CMK (cell line): ENCODE measurements at regions not wholly inside any gene's neighbourhood (a gene's known extent, or its start where the extent isn't known, plus 50 kb on each side); places are given as distances from the start of the nearest gene placed in this dataset.
"Not testable (repeated sequence)": the region's sequence is repeated elsewhere in the genome, so short reads cannot be mapped to it uniquely, and the experiment has no call there.

Experiments used
- DNase-seq: peaks from one replicate; pipeline ENCODE4 v3.0.0-alpha.2; 2010; ENCODE audit warnings: low read depth

DNA sequence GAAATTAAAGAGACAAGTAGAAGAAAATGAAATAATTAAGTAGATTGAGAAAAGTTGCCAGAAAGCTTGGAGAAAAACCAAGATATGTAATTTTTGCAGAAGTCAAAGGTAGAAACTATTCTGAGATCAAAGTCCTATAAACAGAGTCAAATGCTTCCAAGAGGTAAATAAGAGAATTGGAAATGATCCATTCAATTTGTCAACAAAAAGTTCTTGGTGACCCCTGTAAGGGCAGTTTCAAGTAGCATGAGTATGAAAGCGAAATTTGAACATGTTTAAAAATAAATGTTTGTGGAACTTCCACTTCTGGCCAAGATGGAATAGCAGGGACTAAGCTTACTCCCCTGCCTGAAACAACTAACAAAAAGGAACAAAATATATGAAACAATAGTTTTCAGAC lies 562.0 kb downstream of the SMARCA1 start:
- no peak for DNase-seq

DNA sequence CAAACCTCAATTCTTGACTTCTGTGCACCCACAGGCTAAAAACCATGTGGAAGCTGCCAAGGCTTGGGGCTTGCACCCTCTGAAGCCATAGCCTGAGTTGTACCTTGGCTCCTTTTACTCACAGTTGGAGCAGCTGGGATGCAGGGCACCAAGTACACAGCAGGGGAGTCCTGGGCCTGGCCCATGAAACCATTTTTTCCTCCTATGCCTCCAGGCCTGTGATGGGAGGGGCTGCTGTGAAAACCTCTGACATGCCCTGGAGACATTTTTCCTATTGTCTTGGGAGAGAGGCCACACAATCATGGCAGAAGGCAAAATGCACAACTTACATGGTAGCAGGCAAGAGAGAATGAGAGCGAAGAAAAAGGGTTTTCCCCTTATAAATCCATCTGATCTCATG lies 568.6 kb downstream of the SMARCA1 start:
- not testable (repeated sequence) for DNase-seq

DNA sequence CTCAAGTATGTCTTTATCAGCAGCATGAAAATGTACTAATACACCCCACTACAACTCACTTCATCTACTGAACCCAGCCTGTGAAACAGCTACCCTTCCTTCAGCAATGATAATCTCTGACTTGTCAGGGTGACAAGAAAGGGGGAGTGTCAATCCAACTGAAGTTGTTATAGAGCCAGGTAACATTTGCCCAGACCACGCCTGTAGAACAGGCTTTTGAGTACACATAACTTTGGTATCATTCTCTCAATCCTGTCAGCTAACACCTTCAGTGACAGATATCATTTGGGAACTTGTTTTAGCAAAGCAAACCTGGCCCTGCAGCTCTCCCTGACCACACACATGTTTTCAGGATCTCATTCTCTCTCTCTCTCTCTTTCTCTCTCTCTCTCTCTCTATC lies 592.2 kb downstream of the SMARCA1 start:
- DNase-seq: no peak

DNA sequence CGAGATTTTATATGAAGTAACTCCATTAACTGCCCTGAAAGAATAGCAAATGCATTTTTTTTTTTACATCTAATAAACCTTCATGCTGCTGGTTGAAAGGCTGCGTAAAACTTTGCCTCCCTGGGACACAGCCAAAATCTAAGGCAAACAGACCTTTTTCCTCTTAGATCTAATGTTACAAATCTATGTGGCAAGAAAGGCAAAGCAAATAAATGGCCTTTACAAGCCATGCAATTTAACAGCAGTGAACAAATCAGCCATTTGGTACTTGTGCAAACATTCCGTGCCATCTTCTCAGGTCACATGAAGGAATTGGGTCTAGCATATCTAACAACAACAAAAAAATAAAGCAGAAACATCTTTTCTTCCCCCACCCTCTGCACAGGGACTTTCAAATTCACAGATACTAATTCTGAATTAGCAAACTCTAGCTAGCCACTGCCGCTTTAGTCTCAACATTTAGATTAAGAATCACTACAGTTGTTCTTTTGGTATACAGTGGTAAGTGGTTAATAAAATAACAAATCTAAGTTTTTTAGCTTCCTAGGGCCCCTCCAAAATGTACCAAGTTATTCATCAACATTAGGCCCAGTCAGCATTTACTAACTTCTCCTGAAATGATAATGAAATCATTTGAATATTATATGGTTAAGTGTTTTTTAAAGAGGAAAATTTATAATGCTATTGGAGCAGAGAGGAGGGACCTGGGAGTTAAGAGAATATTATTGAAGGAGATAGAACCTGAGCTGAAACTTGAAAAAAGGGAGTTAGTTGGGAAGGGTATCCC lies 593.8 kb downstream of the SMARCA1 start:
- no peak for DNase-seq

DNA sequence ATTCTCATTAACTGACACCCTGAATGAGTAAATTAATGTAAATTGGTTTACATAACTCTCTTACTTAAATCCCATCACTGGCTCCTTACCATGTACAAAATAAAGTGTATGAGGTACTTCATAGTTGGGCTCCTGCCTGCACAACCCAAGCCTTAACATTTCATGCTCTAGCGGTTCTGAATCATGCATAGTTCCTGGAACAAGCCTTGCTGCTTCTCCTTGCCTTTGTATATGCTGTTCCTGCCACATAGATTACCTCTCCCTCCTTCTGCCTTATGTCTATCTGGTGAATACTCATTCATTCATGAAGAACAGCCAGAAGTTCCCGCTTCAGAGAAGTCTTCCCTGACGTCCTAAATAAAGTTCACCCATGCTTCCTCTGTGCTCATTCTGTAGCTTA lies 594.7 kb downstream of the SMARCA1 start:
- DNase-seq: no peak

DNA sequence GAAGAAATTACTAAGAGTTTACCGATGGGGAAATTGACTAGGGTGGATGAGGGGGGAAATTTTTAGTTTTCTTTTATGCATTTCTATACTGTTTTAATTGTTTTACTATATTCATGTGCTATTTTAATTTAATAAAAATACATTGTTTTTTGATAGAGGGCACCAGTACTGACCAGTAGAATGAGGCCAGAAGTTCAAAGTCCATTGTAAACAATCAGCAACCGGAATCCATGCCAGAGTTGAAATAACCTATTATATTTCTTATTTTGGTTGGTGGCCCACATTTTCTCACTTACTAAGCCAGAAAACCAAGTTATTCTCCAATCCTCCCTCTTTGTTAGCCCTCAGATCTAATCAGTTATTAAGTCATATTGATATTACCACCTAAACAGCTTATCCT lies 595.9 kb downstream of the SMARCA1 start:
- no peak for DNase-seq

DNA sequence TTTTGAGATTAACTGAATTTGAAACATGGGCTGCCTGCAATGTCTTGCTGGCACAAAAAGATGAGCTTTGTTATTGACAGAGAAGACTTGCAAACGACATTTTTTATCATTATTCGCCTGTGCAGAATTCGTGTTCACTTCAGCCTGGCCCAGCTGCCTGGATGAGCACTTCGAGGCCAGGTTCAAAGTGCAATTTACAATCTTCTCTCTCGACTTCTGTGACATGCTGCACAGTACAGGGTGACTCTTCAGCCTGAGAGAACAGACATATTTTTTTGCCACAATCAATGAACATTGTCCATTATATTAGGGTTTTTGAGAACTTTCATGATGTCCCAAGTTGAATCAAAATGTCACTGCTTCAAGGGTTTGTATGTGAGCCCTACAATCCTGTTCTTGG lies 616.5 kb downstream of the SMARCA1 start:
- no peak for DNase-seq

DNA sequence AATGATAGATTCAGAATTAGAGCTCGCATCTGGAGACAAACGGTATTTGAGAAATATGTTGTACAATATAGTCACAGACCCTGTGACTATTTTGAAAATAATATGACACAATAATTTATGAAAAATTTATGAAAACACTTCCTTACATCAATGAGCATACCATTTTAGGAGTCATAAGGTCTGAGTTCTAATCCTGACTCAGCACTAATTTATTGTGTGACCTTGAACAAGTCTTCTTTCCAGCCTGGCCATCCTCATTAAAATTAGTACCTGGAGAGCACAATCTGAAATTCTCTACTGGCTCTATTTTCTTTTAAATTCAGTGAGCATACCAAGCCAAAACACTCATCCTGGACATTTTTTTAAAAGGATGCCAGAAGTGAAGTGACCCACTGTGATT lies 622.3 kb downstream of the SMARCA1 start:
- DNase-seq: no peak

DNA sequence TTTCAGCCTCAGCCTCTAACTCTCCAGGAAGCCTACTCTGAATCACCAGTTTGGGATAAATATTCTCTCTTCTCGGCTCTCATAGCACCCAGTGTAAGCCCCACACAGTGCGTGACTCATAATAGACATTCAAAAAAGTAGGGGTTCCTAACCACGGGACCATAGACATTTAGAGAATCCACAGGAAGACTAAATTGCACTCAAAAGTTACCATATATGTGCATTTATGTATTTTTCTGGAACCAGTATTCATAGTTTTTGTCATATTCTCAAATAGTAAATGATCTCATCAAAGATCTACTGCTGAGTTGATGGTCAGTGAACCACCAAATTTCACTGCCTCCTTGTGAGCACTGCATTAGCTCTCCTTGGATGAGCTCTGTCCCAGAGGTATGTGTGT lies 625.7 kb downstream of the SMARCA1 start:
- DNase-seq: no peak

DNA sequence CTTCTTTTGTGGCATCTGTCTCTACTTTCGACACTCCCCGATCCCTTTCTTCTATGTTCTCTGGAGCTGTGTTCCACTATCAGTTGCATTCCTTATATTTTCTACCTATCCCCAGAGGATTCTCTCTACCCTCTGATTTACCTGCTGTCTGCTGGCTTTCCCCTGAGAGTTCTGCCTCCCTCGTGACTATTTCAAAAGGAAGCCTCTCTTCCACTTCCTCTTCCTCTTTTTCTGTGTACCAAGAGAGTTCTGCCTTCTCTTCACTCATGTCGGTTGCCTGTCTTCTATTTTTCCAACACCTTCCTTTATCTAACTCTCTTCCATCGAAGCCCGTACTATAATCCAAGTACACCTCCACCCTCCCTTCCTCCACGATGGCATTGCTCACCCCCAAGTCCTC lies 631.7 kb downstream of the SMARCA1 start:
- DNase-seq: no peak

DNA sequence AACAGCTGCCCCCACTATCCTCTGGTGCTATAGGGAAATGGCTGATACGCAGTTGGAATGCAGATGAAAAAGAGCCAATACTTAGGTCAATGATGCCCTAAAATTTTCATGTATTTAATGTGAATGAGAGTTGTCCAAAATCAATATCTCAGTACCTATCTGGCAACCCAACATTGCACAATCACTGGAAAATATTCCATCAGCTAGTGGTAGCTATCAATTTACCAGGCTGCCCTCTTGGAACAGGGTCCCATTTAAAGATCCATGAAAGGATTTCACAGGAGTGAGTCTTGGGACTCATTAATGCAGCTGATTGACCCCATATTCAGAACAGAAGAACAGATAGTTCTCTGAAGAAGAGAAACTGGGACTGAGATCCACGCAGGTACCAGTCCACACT lies 638.9 kb downstream of the SMARCA1 start:
- no peak for DNase-seq

DNA sequence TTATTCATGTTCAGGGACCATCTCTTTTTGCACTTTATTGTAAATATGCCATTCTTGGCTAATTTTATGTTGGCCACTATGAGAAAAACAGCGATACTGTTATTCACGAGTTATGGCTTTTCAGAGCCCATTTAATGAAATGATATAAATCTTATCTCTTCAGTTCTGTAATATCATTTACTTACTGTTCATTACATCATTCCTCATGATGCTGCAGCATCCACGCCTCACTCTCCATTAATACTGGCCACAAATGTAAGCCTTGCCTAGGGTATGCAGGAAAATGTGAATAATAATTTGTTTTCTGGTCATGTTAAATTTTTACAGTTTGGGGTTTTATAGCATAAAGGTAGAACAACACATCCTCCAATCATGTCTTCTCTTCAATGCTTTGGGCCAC lies 639.6 kb downstream of the SMARCA1 start:
- DNase-seq: no peak

DNA sequence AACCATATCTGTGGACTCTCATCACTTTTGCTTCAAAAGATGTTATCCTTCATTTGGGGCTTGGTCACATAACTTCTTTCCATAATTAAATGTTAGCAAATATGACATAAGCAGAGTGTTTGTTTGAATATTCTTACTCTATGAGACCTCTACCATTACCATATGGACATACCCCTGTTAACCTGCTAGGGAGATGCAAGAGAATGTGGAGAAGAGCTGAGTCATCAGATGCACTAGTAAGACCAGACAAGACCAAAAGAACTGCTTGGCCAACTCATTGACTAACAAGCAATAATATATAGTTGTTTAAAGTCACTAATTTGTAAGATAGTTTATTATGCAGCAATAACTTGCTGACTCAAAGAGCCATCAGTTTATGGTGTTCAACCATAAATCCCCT lies 652.9 kb downstream of the SMARCA1 start:
- no peak for DNase-seq

DNA sequence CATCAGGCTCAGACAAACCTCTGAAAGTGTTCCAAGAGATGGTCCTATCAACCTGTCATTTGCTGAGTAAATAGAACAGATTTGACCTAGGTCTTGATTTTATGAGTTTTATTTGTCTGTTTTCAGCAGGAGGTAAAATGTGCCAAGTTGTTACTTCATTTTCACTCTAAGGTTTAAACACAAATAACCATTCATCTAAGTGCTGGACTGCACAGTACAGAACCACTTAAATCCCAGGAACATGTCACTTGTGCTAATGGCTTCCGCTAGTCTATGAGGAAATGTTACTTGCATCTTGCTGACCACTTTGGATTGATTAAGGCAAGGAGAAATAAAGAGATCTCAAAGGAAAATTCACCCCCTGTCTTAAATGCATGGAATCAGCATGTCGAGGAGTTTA lies 660.7 kb downstream of the SMARCA1 start:
- no peak for DNase-seq

DNA sequence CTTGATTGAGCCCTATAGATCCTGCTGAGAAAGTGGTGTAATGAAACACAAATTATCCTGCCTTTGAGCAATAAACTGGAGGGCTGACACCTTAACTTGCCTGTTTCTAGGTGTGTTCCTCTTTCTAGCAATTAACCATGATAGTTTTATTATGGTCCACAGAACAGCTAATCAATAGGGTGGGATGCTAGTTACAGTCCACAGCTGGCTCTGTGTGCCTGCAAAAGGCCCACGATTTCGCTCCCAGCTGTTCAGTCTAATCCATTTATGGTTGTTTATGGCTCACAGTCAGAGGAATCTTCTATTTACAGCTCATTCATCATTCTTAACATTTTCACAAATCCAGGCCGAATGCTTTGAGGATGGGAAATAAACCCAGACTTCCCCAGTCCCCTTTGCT lies 674.9 kb downstream of the SMARCA1 start:
- no peak for DNase-seq

DNA sequence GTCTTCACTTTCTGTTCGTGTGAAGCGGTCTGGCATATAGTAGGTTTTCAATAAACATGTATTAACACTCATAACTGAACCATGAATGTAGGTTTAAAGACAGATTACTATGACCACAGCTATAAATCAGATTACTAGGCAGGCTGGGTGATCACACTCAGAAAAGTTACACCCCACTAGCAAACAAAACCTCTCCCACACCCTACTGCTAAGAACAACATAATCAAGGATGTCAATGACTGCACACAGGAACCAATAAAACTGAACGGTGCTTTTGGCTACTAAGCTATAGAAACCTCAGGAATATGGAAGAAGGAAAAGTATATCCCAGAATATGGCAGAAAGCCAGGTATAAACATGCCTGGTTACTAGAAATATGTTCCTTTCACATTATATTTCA lies 676.9 kb downstream of the SMARCA1 start:
- DNase-seq: no peak

DNA sequence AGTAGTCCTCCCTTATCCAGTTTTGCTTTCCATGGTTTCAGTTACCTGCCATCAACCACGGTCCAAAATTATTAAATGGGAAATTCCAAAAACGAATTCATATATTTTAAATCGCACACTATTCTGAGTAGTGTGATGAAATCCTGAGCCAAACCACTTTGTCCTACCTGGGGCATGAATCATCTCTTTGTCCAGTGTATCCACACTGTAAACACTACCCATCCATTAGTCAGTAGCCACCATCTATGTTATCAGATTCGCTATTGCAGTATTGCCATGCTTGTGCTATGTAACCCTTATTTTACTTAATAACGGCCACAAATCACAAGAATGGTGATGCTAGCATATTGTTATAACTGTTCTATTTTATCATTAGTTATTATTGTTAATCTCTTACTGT lies 704.6 kb downstream of the SMARCA1 start:
- no peak for DNase-seq

DNA sequence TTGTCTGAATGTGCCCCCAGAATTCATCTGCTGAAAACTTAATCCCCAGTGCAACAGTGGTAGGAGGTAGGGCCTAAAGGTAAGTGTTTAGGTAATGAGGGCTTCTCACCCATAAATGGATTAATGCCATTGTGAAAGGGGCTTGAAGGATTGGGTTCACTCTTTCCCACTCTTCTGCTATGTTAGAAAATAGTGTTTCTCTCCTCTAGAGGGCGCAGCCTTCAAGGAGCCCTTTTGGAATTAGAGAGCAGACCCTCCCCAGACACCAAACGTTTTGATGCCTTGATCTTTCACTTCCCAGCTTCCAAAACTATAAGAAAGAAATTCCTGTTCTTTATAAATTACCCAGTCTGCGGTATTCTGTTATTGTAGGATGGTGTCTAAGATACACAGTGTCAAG lies 706.4 kb downstream of the SMARCA1 start:
- DNase-seq: no peak

DNA sequence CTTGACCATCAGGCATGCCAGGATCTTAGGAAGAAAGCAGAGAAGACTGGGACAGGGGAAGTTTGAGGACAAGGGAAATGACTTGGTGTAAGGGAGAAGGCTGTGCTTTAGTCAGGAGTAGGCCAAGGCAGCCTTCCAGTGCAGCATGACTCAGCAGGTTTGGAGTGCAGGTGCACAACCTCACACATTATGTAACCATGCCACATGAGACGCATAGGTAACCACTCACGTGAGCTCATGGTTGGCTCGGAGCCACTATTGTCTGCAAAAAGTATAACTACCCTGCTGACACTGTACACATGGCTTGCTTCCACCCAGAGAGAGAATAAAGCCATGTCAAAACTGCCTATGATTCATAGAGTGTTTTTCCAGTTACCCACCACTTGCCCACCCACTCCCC lies 715.9 kb downstream of the SMARCA1 start:
- DNase-seq: no peak

DNA sequence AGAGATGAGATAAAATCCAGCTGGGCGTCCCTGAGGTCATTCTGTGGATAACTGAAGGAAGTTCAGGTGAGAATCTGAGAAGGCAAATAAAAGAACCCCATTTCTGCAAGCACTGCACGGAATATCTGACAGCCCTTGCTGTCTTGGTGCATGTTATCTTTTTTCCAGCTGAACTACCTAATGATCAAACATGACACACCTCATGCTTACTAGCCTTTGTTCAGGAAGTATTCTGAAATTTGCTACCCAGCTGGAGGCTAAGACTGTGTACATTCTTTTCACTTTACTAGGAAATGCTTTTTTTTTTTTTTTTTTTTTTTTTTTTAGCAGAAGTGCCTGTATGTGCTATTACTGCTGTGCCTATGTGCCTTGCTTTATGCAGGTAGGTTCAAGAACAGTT lies 718.1 kb downstream of the SMARCA1 start:
- no peak for DNase-seq

DNA sequence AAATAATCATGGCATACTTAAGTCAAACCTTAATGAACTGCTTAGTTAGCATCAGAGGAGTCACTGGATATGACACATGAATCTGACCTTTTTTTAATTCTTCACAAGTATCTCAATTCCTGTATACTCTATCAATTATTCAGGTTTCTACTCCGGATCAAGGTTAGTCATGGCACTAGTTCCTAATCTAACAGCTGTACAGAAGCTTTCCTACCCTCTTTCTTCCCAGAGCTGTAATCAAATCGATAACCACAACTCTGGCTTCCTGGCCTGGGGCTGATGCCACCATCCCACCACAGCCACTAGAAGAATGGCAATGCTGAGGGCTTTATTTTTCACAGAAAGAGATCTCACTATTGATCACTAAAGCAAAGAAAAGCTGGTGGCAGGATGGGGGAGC lies 718.5 kb downstream of the SMARCA1 start:
- DNase-seq: no peak

DNA sequence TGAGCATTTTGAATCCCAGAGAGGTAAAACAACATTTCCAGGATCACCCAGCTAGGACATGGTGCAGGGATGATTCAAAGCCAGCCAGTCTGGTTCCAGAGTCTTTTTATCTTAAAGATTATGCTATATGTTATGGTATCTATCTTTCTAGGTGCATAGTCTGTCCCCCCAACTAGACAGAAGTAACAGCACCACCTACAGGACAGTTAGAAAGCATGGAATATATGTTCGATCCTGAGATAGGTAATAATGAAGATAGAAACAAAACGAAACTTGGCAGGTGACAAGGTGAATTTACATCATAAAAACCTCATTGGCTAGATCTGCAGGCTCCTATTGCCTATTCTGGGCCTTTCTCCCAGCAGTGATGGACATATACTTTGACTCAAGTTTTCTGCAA lies 723.2 kb downstream of the SMARCA1 start:
- no peak for DNase-seq

DNA sequence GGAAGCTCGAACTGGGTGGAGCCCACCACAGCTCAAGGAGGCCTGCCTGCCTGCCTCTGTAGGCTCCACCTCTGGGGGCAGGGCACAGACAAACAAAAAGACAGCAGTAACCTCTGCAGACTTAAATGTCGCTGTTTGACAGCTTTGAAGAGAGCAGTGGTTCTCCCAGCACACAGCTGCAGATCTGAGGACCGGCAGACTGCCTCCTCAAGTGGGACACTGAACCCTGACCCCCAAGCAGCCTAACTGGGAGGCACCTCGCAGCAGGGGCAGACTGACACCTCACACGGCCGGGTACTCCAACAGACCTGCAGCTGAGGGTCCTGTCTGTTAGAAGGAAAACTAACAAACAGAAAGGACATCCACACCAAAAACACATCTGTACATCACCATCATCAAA lies 730.9 kb upstream of the ACTRT1 start:
- not testable (repeated sequence) for DNase-seq

DNA sequence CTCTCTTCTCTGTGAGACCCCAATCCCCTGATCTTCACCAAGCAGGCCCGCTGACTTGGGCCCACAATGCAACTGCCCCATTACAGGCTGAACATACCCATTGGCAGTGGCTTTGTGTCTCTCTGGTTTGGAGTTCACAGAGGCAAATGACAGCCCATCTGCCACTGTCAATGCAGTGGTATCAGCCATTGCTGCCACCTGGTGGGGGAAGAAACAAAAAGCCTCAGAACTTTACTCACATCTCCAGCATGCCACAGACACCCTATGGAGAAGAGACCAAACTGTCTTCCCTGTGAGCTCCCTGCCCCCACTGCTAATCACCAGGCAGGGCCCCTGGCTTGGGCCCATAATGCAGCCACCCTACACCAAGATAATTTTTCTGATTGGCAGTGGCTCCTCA lies 729.3 kb upstream of the ACTRT1 start:
- no peak for DNase-seq

DNA sequence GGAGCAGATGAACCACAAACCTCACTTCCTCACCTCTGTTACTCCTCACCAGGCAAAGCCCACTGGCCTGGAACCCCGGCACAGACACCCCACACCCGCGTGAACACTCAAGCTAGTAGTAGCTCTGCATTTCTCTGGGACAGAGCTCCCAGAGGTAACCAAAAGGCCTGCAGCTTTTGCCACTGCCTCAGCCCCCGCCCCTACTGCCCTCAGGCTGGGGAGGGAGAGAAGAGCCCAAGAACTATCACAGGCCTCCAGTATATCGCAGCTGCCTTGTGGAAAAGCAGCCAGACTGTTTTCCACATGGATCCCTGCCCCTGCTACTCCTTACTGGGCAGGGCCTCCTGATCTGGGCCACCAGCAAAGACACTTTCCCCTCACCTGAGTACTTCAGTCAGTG lies 728.7 kb upstream of the ACTRT1 start:
- no peak for DNase-seq
